Sigmoid colon (tissue), 6 donors: ENCODE measurements at regions not wholly inside any gene's neighbourhood (a gene's known extent, or its start where the extent isn't known, plus 50 kb on each side); places are given as distances from the start of the nearest gene placed in this dataset.
"Not testable (repeated sequence)": the region's sequence is repeated elsewhere in the genome, so short reads cannot be mapped to it uniquely, and the experiment has no call there.

Experiments used
- DNase-seq: peaks from one replicate; pipeline ENCODE4 v3.0.0-alpha.2; 2019
- H3K27ac ChIP-seq, 4 donors: fragments of 200-600 bp; sonication (generic); one replicate each; pipeline ENCODE4 v1.5.1; 2016 to 2019; ENCODE audit warnings: mild to moderate bottlenecking in 1 of 4
- H3K27me3 ChIP-seq, 3 donors: fragments of 200-600 bp; sonication (generic); one replicate each; pipeline ENCODE4 v1.5.1; 2019; ENCODE audit warnings: mild to moderate bottlenecking in 1 of 3
- H3K36me3 ChIP-seq, 4 donors: fragments of 200-600 bp; sonication (generic); one replicate each; pipeline ENCODE4 v1.5.1; 2016 to 2019
- H3K4me1 ChIP-seq, 4 donors: fragments of 200-600 bp; sonication (generic); one replicate each; pipeline ENCODE4 v1.5.1; 2017 to 2019
- H3K4me3 ChIP-seq, 4 donors: fragments of 200-600 bp; sonication (generic); one replicate each; pipeline ENCODE4 v1.5.1; 2017 to 2019; ENCODE audit warnings: mild to moderate bottlenecking in 2 of 4, moderate library complexity in 1 of 4
- H3K9me3 ChIP-seq, 4 donors: fragments of 200-600 bp in 3 of 4; sonication (generic) in 3 of 4; one replicate each; pipeline versions ENCODE4 v1.5.1 to v1.6.1; 2013 to 2019
- CTCF ChIP-seq, 4 experiments: fragments of 450-650 bp in 3 of 4; fragments of 200-600 bp in 1 of 4; IDR thresholded peaks; one replicate each; pipeline ENCODE4 v1.5.1; 2016 to 2019; ENCODE audit warnings: antibody characterized with exemption in 4 of 4, mild to moderate bottlenecking in 3 of 4, moderate library complexity in 2 of 4
- EP300 ChIP-seq, 4 donors: sonication (generic); formaldehyde crosslinking; IDR thresholded peaks; one replicate each; pipeline ENCODE4 v1.6.1; 2017; ENCODE audit warnings: antibody characterized with exemption in 4 of 4
- POLR2A ChIP-seq, 2 donors: fragments of 450-650 bp; IDR thresholded peaks; one replicate each; pipeline ENCODE4 v1.6.1; 2016; ENCODE audit warnings: antibody characterized with exemption in 2 of 2, mild to moderate bottlenecking in 2 of 2, moderate library complexity in 2 of 2
- POLR2AphosphoS5 ChIP-seq, 4 donors: sonication (generic); formaldehyde crosslinking; IDR thresholded peaks; one replicate each; pipeline ENCODE4 v1.6.1; 2017; ENCODE audit warnings: antibody characterized with exemption in 4 of 4
- WGBS, 2 donors: extraction: QIAGEN DNeasy Blood & Tissue Kit; methylation state at CpG; one replicate each; pipeline ENCODE4 v1.1.7; 2013; 5-methylcytosine and 5-hydroxymethylcytosine counted together
- intact Hi-C: fragments of 100-400 bp; cut with DNase I; formaldehyde crosslinking; loops from one replicate; pipeline ENCODE4 v1.15.1; 2023
- donor health status: healthy with polysubstance abuse.
- donor health status: healthy.

- WGBS, 2 donors, result 94% methylated on average over 2 of the region's 2 CpGs
- TF ChIP-seq POLR2A (IDR thresholded peaks at IDR 0.05) (no peak), EP300 (IDR thresholded peaks at IDR 0.05) (no peak)
- Histone ChIP-seq H3K4me3 (no peak overlapping the region), H3K27me3 (no peaks in the 10 kb centered on the region), H3K4me1 (peaks cover 0 to 8% (median 7%) of the 10 kb centered on the region in 4 donors), H3K27ac (no peak overlapping the region), H3K36me3 (no peaks in the 10 kb centered on the region), H3K9me3 (no peaks in the 10 kb centered on the region)
- intact Hi-C loops, result no loop called here
- no peak for DNase-seq
These were observed 88.0 kb upstream of the MAPRE2 start for GRCh38 chr18:34953212-34953611.

- intact Hi-C loops, H3K36me3 ChIP-seq, DNase-seq, H3K27me3 ChIP-seq, H3K4me1 ChIP-seq, H3K9me3 ChIP-seq, H3K27ac ChIP-seq, H3K4me3 ChIP-seq: not testable (repeated sequence)
These were observed 85.7 kb upstream of the MAPRE2 start for GRCh38 chr18:34955494-34955893.

GRCh38 chr18:34956663-34957062, 84.5 kb upstream of the MAPRE2 start:
- H3K27ac ChIP-seq, result no peak overlapping the region
- H3K4me1 ChIP-seq, result peaks cover 0 to 8% (median 7%) of the 10 kb centered on the region in 4 donors

GRCh38 chr18:34957119-34957863, 83.9 kb upstream of the MAPRE2 start:
- intact Hi-C loops, result no loop called here
- no peak overlapping the region for H3K4me3 ChIP-seq
- no peaks in the 10 kb centered on the region for H3K36me3 ChIP-seq
- 90 to 96% methylated on average over 3 of the region's 3 CpGs for WGBS, 2 donors
- H3K4me1 ChIP-seq, result peaks cover 0 to 8% (median 7%) of the 10 kb centered on the region in 4 donors
- no peak overlapping the region for H3K27ac ChIP-seq
- no peaks in the 10 kb centered on the region for H3K9me3 ChIP-seq
- no peak for TF ChIP-seq POLR2AphosphoS5 (IDR thresholded peaks at IDR 0.05)
- TF ChIP-seq POLR2A (IDR thresholded peaks at IDR 0.05), result no peak
- H3K27me3 ChIP-seq, result no peaks in the 10 kb centered on the region
- no peak for DNase-seq

More at GRCh38 chr18:34956663-34957062, 84.5 kb upstream of the MAPRE2 start:
- Histone ChIP-seq H3K4me3 (no peak overlapping the region), H3K27me3 (no peaks in the 10 kb centered on the region), H3K9me3 (no peaks in the 10 kb centered on the region), H3K36me3 (no peaks in the 10 kb centered on the region)
- DNase-seq, result no peak
- TF ChIP-seq POLR2A (IDR thresholded peaks at IDR 0.05) (no peak), EP300 (IDR thresholded peaks at IDR 0.05) (no peak), CTCF (IDR thresholded peaks at IDR 0.05) (no peak), POLR2AphosphoS5 (IDR thresholded peaks at IDR 0.05) (no peak)
- intact Hi-C loops, result no loop called here

GRCh38 chr18:34957864-34958259, 83.4 kb upstream of the MAPRE2 start:
- H3K27ac ChIP-seq, result no peak overlapping the region
- 59 to 82% methylated on average over 2 of the region's 2 CpGs for WGBS, 2 donors
- TF ChIP-seq POLR2A (IDR thresholded peaks at IDR 0.05) (no peak), POLR2AphosphoS5 (IDR thresholded peaks at IDR 0.05) (no peak), CTCF (IDR thresholded peaks at IDR 0.05) (no peak), EP300 (IDR thresholded peaks at IDR 0.05) (no peak)
- no peaks in the 10 kb centered on the region for H3K27me3 ChIP-seq
- peaks cover 0 to 8% (median 7%) of the 10 kb centered on the region in 4 donors for H3K4me1 ChIP-seq
- H3K4me3 ChIP-seq, result no peak overlapping the region
- H3K9me3 ChIP-seq, result no peaks in the 10 kb centered on the region
- no peak for DNase-seq
- intact Hi-C loops, result no loop called here
- H3K36me3 ChIP-seq, result no peaks in the 10 kb centered on the region

GRCh38 chr18:34959211-34959829, 81.9 kb upstream of the MAPRE2 start:
- intact Hi-C loops, result no loop called here

More at GRCh38 chr18:34959211-34959829, 81.9 kb upstream of the MAPRE2 start:
- TF ChIP-seq CTCF (IDR thresholded peaks at IDR 0.05), result no peak
- TF ChIP-seq EP300 (IDR thresholded peaks at IDR 0.05), result no peak
- no peak for TF ChIP-seq POLR2A (IDR thresholded peaks at IDR 0.05)
- no peak for TF ChIP-seq POLR2AphosphoS5 (IDR thresholded peaks at IDR 0.05)
- H3K9me3 ChIP-seq, result no peaks in the 10 kb centered on the region
- no peak overlapping the region for H3K27ac ChIP-seq
- H3K36me3 ChIP-seq, result no peaks in the 10 kb centered on the region
- no peaks in the 10 kb centered on the region for H3K27me3 ChIP-seq
- H3K4me3 ChIP-seq, result no peak overlapping the region
- peaks cover 0 to 8% (median 7%) of the 10 kb centered on the region in 4 donors for H3K4me1 ChIP-seq
- WGBS, 2 donors, result 24 to 56% methylated on average over 1 of the region's 1 CpG
- no peak for DNase-seq
